ENCODE measurements at regions not wholly inside any gene's neighbourhood (a gene's known extent, or its start where the extent isn't known, plus 50 kb on each side); places are given as distances from the start of the nearest gene placed in this dataset.

GRCh38 chr2:147648471-147648870, 196.4 kb upstream of the ACVR2A start:
- DNase-seq (ENCODE audit: low read depth): no peak

- DNase-seq (ENCODE audit: low read depth): no peak
Observed at GRCh38 chr2:147647816-147648215, 197.0 kb upstream of the ACVR2A start.

GRCh38 chr2:147646818-147647468, 197.9 kb upstream of the ACVR2A start:
- DNase-seq (ENCODE audit: low read depth): no peak

GRCh38 chr2:147644491-147644890, 200.3 kb upstream of the ACVR2A start:
- DNase-seq (ENCODE audit: low read depth): no peak

- DNase-seq (ENCODE audit: low read depth): no peak
Observed at GRCh38 chr2:147642765-147643164, 202.1 kb upstream of the ACVR2A start.

DNA sequence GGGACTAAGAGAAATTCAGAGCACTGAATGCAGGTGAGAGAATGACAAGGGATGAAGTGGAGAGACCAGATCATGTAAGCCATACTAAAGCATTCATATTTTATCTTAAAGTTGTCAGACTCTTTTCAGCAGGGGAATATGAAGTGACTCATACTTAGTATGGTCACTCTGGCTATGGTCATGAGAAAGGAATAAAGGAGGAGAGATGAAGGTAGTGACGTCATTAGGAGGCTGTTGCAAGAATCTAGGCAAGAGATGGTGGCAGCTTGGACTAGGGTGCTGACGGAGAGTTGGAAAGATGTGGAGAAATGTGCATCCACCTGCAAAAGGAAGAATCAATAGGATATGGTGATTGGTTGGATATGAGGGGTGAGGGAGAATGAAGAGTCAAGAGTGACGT, 203.2 kb upstream of the ACVR2A start:
- DNase-seq (ENCODE audit: low read depth): no peak

- DNase-seq (ENCODE audit: low read depth): no peak
Observed at GRCh38 chr2:147639891-147640290, 204.9 kb upstream of the ACVR2A start.

- DNase-seq (ENCODE audit: low read depth): no peak
Observed at GRCh38 chr2:147639386-147639785, 205.4 kb upstream of the ACVR2A start.

DNA sequence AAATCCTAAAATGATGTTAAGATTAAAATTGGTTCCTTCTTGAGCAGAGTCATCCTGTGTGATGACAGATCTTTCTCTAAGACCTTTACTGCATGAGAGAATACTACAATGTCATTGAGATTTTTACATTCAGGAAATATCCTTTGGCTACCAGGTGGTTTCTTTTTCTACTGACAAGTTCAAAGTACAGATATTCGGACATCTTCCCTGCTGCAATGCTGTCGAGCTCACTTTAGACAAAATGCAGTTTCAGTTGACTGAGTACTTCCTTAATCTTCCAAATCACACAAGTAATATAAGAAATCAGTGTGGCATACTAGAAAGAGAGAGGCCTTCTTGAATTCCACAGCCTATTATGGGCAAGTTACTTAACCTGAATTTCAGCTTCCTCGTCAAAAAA, 207.9 kb upstream of the ACVR2A start:
- DNase-seq (ENCODE audit: low read depth): no peak

DNA sequence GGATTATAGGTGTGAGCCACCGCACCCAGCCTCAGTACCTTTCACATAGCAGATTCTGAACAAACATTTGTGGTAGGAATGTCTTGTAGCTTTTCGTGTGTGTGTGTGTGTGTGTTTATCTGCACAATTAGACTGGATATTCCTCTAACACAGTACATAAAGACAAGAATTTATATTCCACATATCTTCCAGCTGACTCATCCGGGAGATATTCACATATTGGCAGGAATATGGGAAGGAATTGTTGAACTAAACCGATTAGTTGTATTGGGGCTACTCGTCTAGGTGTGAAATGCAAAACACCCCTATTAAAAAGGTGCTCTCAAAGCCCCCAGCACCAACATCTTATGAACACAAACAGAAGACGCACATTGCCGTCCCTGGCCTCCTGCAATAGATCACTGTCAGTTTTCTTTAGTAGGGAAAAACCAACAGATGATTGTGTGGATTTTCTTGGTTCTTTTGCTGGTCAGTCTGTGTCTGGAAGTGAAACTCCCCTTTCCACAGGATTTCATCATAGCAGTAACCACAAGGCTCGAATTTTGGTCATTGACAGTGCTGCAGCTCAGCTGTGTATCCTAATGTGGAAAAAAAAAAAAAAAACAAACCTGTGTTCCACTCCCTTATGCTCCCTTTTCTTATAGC, 208.5 kb upstream of the ACVR2A start:
- DNase-seq (ENCODE audit: low read depth): no peak

- DNase-seq (ENCODE audit: low read depth): no peak
Observed at GRCh38 chr2:147634826-147635225, 210.0 kb upstream of the ACVR2A start.

- DNase-seq (ENCODE audit: low read depth): no peak
Observed at GRCh38 chr2:147632198-147632597, 212.6 kb upstream of the ACVR2A start.

DNA sequence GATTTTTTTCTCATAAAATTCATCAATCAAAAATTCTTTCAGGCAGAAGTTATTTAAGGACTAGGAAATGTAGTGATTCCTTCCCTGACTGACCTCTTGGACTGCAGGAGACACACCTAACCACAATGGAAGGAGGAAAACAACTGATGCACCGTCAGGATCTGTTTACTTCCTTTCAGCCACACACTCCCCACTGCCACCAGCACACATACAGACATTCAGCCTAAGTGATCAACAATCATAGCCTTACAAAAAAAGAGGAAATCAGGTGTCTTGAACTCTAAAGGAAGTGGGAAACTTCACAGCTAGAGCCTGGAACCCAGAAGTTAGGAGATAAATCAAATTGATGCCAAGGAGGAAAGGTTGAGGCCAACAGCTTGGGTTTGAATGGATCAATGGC, 213.5 kb upstream of the ACVR2A start:
- no peak for DNase-seq (ENCODE audit: low read depth)

GRCh38 chr2:147630585-147630984, 214.2 kb upstream of the ACVR2A start:
- DNase-seq (ENCODE audit: low read depth): no peak

GRCh38 chr2:147628971-147629421, 215.8 kb upstream of the ACVR2A start:
- DNase-seq (ENCODE audit: low read depth): no peak

DNA sequence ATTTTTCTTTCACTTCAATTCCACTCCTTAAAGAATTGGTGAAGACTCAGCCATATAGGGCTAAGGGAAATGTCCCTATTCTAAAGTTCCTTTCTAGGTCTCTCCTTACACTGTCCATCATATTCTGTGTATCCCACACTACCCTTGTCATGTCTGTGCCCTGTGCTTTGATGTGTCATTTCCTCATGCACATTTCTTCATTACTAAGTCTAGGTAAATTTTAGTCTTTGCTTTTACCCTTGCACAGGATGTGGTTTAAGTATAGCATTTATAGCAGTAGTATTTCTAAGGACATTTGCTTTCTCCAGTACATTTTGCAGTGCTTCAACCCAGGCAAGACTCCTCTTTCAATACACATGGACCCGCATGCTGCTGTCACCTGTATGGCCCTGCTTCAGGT, 221.5 kb upstream of the ACVR2A start:
- no peak for DNase-seq (ENCODE audit: low read depth)

DNA sequence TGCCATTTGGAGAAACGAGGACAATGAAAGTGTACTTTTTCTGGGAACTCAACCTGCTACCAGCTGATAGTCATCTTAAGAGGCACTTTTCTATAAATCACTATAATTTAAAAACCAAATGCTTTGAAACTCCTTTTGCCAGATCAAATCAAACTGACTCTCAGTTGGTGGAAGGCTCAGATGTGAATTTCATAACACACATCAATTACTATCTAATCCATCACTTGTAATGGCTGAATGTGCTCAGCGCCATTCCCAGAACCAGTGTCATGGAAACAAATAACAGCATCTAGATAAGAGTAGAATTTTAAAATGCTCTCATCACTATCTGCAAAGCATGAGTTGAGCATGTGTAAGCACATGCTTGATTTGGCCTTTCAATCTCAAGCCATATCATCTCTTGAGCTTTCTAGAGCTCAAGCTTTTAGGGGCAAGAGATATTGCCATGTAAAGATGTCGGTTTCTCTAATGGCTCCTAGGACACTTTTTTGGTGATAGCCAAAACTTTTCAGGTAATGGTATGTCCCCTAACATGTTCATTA, 223.1 kb upstream of the ACVR2A start:
- no peak for DNase-seq (ENCODE audit: low read depth)

GRCh38 chr2:147619808-147620207, 225.0 kb upstream of the ACVR2A start:
- DNase-seq (ENCODE audit: low read depth): no peak

DNA sequence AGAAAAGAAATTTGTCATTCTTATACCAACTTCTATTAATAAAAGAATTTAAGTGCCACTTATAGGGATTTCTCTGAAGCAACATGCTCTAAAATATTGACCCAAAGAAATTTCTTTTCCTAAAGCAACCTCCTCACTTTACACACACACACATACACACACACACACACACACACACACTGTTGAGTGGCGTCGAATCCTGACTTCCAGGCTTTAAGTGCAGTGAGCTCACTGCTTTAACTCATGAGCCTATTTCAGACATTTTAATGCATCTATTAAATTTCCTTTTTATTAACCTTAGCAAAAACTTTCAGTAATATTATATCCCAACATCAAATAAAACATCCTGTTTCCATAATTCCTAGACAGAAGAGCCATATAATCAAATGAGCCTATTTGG, 229.1 kb upstream of the ACVR2A start:
- no peak for DNase-seq (ENCODE audit: low read depth)

DNA sequence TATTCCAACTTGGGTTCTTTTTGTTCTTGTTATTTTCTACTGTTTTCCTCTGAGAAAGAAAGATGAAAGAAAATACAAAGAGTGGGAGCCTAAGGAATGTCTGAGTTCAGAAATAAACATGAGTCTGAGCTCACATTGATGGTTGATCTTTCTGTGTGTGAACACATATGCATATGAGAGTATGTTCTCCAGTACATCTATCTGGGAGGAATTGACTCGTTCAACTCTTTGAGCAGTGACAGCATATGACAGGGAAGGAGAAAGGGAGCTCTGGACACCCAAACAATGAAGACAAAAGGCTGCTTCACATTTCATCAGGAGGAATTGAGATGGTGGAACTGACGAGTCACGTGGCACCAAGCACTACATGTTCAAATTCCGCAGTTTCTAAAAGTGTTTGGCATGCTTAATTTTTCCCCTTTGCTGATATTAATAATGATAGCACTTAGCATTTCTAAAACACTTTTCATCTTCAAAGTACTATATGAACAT, 229.8 kb upstream of the ACVR2A start:
- no peak for DNase-seq (ENCODE audit: low read depth)

GRCh38 chr2:147614471-147614870, 230.4 kb upstream of the ACVR2A start:
- no peak for DNase-seq (ENCODE audit: low read depth)

DNA sequence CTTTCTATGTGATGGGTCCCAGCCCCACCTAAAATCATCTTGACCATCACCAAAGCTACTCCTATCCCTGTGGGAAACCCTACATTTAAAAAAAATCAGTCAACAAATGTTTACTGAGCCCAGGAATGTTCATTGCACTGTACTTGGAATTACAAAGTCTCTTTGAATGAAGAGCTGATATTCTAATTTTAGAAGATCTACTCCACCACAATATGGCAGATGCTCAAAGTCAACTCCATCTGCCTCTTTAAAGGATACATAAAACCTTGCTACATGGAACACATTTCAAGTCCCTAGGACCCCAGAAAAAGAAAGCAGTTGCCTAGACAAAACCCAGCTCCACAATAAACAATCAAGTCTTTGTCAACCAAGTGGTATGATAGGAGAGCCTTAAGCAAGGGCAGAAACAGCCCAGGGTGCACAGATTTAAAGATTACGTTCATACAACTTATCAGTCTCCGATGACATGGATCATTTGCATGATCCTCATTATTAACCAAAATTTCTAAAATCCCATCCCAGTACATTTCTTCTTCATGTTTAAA, 234.3 kb upstream of the ACVR2A start:
- no peak for DNase-seq (ENCODE audit: low read depth)

DNA sequence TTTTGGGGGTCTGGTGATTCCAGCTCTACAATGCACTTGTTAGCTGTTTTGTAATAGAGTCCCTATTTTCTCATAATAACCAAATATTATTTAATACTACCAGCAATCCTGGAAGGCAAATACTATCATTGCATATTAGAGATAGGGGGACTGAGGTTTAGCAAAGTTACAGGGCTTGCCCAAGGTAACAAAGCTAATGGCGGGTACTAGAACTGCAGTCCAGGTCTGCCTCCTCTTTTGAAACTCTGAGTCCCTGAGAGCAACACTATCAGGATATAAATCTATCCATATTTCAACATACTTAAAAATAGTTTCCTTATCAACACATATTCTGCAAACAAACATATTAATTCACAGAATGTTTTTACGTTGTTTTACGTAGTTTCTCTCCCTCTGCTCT, 235.5 kb upstream of the ACVR2A start:
- no peak for DNase-seq (ENCODE audit: low read depth)

Measured in stimulated activated CD8-positive, alpha-beta memory T cell treated with anti-CD3 and anti-CD28 coated beads, Interleukin-4, amount 100 ng/mL, for 24 hours (primary cell).